Memory B cell (primary cell): ENCODE measurements at regions not wholly inside any gene's neighbourhood (a gene's known extent, or its start where the extent isn't known, plus 50 kb on each side); places are given as distances from the start of the nearest gene placed in this dataset.

Experiments used
- ATAC-seq: fragments of 150-1000 bp; cut with Tn5 transposase; 2 replicates; pipeline ENCODE4 v1.10.0; 2021; ENCODE audit warnings: low read depth, mild to moderate bottlenecking, moderate library complexity
- DNase-seq, 2 donors: peaks; one replicate each; pipeline ENCODE4 v3.0.0; 2022; ENCODE audit warnings: low spot score in 2 of 2
- H3K27ac Mint-ChIP-seq: one replicate; pipeline ENCODE4 v1.8.0; 2022; ENCODE audit warnings: mild to moderate bottlenecking, moderate library complexity, mixed read lengths
- H3K27me3 Mint-ChIP-seq: one replicate; pipeline ENCODE4 v1.8.0; 2022; ENCODE audit warnings: mixed read lengths
- H3K36me3 Mint-ChIP-seq: one replicate; pipeline ENCODE4 v1.8.0; 2022; ENCODE audit warnings: mild to moderate bottlenecking, mixed read lengths
- H3K4me1 Mint-ChIP-seq: one replicate; pipeline ENCODE4 v1.8.0; 2022; ENCODE audit warnings: mixed read lengths
- H3K4me3 Mint-ChIP-seq: one replicate; pipeline ENCODE4 v1.8.0; 2022; ENCODE audit warnings: mild to moderate bottlenecking, moderate library complexity, mixed read lengths
- H3K9me3 Mint-ChIP-seq: one replicate; pipeline ENCODE4 v1.8.0; 2022; ENCODE audit warnings: mixed read lengths

- Mint-ChIP-seq H3K9me3 (peaks cover 10% of the 10 kb centered on the region), H3K36me3 (no peaks in the 10 kb centered on the region), H3K4me1 (no peaks in the 10 kb centered on the region), H3K27ac (no peak overlapping the region), H3K27me3 (no peaks in the 10 kb centered on the region), H3K4me3 (no peak overlapping the region)
- DNase-seq (no peak), ATAC-seq (no peak)
Observed at GRCh38 chr13:107721125-107721869, 494.0 kb downstream of the LIG4 start.

DNA sequence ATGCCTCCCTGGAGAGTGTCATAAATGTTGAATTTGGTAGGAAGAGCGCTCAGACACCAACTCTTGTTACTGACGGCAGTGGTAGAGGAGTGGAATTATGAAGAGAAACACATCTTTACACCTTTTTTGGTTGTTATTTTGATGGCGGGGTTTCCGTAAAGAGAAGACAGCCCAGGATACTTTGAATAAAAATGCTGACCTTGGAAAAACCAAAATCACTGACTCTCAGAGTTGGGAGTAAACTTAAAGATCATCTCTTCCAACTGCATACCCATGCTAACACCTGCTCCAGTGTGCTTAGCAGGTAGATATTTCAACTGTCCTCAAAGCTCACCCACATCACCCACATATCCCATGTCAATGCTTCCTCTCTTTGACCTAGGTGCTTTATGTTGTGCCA lies 498.6 kb downstream of the LIG4 start:
- no peak for ATAC-seq
- no peak overlapping the region for H3K27ac Mint-ChIP-seq

GRCh38 chr13:107716241-107716640 lies 499.1 kb downstream of the LIG4 start:
- Mint-ChIP-seq H3K4me1 (no peaks in the 10 kb centered on the region), H3K27me3 (no peaks in the 10 kb centered on the region), H3K27ac (no peak overlapping the region), H3K9me3 (peaks cover 11% of the 10 kb centered on the region), H3K36me3 (no peaks in the 10 kb centered on the region), H3K4me3 (no peak overlapping the region)
- no peak for DNase-seq
- ATAC-seq = no peak

More for the DNA sequence above, 498.6 kb downstream of the LIG4 start:
- H3K4me3 Mint-ChIP-seq = no peak overlapping the region
- H3K27me3 Mint-ChIP-seq = no peaks in the 10 kb centered on the region
- peaks cover 12% of the 10 kb centered on the region for H3K9me3 Mint-ChIP-seq
- H3K36me3 Mint-ChIP-seq = no peaks in the 10 kb centered on the region
- H3K4me1 Mint-ChIP-seq = no peaks in the 10 kb centered on the region
- DNase-seq = no peak

DNA sequence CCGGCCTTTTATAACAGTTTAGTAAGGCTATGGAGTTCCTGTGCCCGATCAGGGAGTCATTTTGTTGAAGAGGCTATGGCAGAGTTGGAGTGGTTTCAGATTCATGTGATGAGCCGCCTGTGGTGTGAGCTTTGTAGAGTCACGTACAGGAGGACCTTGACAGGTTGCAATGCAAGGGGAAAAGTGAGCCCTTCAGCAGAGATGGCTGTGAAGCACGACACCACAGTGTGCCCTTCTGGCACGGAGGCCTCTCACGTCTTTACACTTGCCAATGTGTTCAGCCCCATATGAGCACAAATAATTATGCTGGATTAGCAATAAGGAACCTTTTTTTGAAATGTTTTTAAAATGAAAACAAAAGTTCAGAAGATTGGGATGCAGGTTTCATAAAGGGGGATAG lies 499.8 kb downstream of the LIG4 start:
- no peak for DNase-seq
- Mint-ChIP-seq H3K4me3 (no peak overlapping the region), H3K27me3 (no peaks in the 10 kb centered on the region), H3K27ac (no peak overlapping the region), H3K36me3 (no peaks in the 10 kb centered on the region), H3K4me1 (no peaks in the 10 kb centered on the region), H3K9me3 (peaks cover 11% of the 10 kb centered on the region)
- no peak for ATAC-seq

GRCh38 chr13:107713314-107713713 lies 502.0 kb downstream of the LIG4 start:
- H3K27ac Mint-ChIP-seq = no peak overlapping the region
- no peaks in the 10 kb centered on the region for H3K27me3 Mint-ChIP-seq
- H3K4me3 Mint-ChIP-seq = no peak overlapping the region
- peaks cover 2% of the 10 kb centered on the region for H3K9me3 Mint-ChIP-seq
- no peaks in the 10 kb centered on the region for H3K36me3 Mint-ChIP-seq
- H3K4me1 Mint-ChIP-seq = no peaks in the 10 kb centered on the region
- no peak for DNase-seq
- no peak for ATAC-seq

- Mint-ChIP-seq H3K27me3 (no peaks in the 10 kb centered on the region), H3K36me3 (no peaks in the 10 kb centered on the region), H3K27ac (no peak overlapping the region), H3K4me1 (no peaks in the 10 kb centered on the region), H3K9me3 (peaks cover 2% of the 10 kb centered on the region), H3K4me3 (no peak overlapping the region)
- ATAC-seq (no peak), DNase-seq (no peak)
Observed at GRCh38 chr13:107712145-107712860, 503.0 kb downstream of the LIG4 start.

GRCh38 chr13:107690181-107690580 lies 525.2 kb downstream of the LIG4 start:
- Mint-ChIP-seq H3K36me3 (no peaks in the 10 kb centered on the region), H3K27me3 (no peaks in the 10 kb centered on the region), H3K9me3 (peaks cover 7% of the 10 kb centered on the region), H3K4me3 (no peak overlapping the region), H3K4me1 (no peaks in the 10 kb centered on the region), H3K27ac (no peak overlapping the region)
- ATAC-seq = no peak
- DNase-seq = no peak

- no peaks in the 10 kb centered on the region for H3K27me3 Mint-ChIP-seq
- no peaks in the 10 kb centered on the region for H3K36me3 Mint-ChIP-seq
- no peak overlapping the region for H3K27ac Mint-ChIP-seq
- H3K9me3 Mint-ChIP-seq = peaks cover 7% of the 10 kb centered on the region
- no peak for ATAC-seq
- DNase-seq = no peak
- no peaks in the 10 kb centered on the region for H3K4me1 Mint-ChIP-seq
- H3K4me3 Mint-ChIP-seq = no peak overlapping the region
Observed at GRCh38 chr13:107685876-107686275, 529.5 kb downstream of the LIG4 start.

DNA sequence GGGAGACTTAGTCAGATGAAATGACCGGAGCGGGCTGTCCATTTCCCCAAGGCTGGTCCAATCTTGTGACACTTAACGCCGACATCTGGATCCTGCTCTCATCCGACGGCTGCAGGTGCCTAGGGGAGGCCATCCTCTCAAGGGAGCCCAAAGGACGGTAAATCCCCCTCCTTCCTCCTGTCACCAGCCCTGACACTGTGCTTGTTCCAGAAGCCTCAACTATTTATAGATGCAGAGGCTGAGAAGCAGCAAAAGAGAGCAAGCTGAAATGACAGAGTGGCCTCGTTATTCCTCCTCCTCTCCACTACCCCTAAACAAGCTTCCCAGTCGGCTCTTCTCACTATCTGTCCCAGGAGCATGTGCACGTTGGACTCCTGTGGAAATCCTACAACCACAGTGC lies 533.7 kb downstream of the LIG4 start:
- H3K27ac Mint-ChIP-seq = no peak overlapping the region
- ATAC-seq (no peak), DNase-seq (no peak)
- H3K27me3 Mint-ChIP-seq = no peaks in the 10 kb centered on the region
- peaks cover 6% of the 10 kb centered on the region for H3K9me3 Mint-ChIP-seq
- no peak overlapping the region for H3K4me3 Mint-ChIP-seq
- H3K4me1 Mint-ChIP-seq = no peaks in the 10 kb centered on the region
- no peaks in the 10 kb centered on the region for H3K36me3 Mint-ChIP-seq

- DNase-seq (no peak), ATAC-seq (no peak)
- Mint-ChIP-seq H3K4me3 (no peak overlapping the region), H3K4me1 (no peaks in the 10 kb centered on the region), H3K27me3 (no peaks in the 10 kb centered on the region), H3K9me3 (peaks cover 4% of the 10 kb centered on the region), H3K27ac (no peak overlapping the region), H3K36me3 (no peaks in the 10 kb centered on the region)
Observed at GRCh38 chr13:107680115-107680514, 535.2 kb downstream of the LIG4 start.

DNA sequence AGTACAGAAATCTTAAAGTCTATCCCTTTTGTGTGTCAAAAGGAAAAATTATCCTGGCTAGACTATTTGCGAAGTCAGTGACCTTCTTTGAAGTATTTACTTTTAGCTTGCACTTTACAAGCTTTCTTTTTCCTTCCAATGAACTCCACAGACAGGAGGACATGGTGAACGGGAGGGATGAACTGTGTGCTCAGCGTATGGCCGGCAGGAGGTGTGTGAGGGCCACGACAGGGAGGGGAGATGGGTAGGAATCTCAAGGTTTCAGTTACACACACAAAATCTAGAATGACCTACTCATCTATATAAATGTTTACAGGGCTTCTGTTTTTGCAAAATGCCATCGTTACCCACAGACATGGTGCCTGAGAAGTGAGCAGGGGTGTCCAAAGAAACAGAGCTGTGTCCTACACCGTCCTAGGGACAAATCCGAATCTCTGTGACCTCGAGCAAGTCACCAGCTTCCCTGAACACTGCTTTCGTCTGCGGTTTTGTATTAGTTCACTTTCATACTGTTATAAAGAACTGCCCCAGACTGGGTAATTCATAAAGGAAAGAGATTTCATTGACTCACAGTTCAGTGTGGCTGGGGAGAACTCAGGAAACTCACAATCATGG lies 537.2 kb downstream of the LIG4 start:
- Mint-ChIP-seq H3K9me3 (peaks cover 4% of the 10 kb centered on the region), H3K36me3 (no peaks in the 10 kb centered on the region), H3K4me3 (no peak overlapping the region), H3K4me1 (no peaks in the 10 kb centered on the region), H3K27me3 (no peaks in the 10 kb centered on the region), H3K27ac (no peak overlapping the region)
- DNase-seq = no peak
- no peak for ATAC-seq

DNA sequence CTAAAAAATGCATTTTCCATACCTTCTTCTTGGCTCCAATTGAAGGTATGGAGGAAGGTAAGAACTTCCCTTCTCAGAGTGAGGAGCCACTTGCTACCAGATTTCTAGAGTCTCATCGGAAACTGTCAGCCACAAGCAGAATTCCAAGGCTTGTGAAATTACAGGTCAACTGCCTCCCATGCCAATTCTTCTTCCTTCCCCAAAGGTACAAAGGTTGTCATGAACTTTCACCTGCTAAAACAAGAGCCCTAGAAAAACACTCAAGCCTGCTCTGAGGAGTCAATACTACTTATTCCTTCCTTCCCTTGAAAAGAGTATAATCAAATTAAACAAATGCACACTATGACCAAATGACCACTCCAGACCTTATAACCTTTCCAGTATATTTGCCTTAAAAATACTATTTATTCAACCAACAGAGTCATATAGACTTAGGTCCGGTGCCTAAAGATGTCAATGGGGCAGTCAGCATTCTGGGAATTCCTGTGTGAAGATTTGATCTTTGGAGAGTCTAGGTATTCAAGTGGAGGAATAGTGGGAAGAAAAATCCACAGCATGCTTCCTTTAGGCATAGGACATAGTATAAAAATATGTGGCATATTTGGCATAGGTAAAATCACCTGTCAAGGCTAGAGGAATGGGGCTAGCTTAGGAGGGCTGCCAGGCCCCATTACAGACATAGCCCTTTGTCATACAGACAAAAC lies 539.3 kb downstream of the LIG4 start:
- Mint-ChIP-seq H3K36me3 (no peaks in the 10 kb centered on the region), H3K9me3 (peaks cover 6% of the 10 kb centered on the region), H3K4me3 (no peak overlapping the region), H3K27me3 (no peaks in the 10 kb centered on the region), H3K4me1 (no peaks in the 10 kb centered on the region), H3K27ac (no peak overlapping the region)
- DNase-seq = no peak
- no peak for ATAC-seq

DNA sequence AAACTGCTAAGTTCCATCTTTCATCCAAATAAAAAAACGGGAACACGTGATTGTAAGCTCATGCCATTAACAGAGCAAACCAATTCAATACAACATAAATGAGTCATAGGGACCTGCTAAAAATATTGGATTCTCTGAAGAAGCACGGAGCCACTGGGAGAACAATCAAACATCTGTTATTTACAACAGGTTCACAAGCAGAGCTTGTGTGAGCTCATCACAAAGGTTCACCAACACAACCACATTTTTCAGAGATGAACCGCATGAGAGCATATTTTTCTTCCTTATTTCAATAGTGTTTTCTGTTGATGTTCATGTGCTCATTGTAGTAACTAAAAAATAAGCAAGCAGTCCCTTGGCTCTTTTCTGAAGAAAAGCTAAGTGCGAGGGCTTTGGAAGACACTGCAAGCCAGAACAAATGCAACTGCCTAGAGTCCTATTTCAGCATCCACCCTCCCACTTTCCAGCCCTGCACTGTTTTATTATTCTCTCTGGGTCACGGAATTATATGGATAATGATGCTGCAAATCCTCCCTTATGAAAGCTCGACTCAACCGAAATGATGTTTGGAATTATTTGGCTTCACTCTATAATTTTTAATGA lies 545.8 kb downstream of the LIG4 start:
- Mint-ChIP-seq H3K4me1 (no peaks in the 10 kb centered on the region), H3K36me3 (no peaks in the 10 kb centered on the region), H3K4me3 (no peak overlapping the region), H3K9me3 (peaks cover 3% of the 10 kb centered on the region), H3K27ac (no peak overlapping the region), H3K27me3 (no peaks in the 10 kb centered on the region)
- DNase-seq (no peak), ATAC-seq (no peak)
